ENCODE measurements at regions not wholly inside any gene's neighbourhood (a gene's known extent, or its start where the extent isn't known, plus 50 kb on each side); places are given as distances from the start of the nearest gene placed in this dataset.

DNA sequence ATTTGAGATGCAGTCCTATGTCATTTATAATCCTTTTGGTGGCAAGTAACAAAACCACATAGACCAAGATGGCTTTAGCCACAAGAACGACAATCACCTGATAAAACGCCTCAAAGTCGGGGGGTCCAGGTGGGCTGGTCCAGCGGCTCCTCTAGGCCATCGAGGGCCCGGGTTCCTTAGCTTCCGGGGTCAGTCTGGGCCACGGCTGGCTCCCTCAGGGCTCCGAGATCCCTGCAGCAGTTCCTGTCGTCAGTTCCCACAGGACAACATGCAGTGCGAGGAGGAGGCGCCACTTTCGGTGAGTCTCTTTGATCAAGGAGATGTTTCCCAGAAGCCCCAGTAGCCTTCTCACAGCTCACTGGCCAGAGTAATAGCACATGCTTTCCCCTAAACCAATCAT is 574.6 kb downstream of the AACS start:
- ChIA-PET CTCF (ENCODE audit: partially characterized antibody) (no interaction called here), POLR2A (ENCODE audit: partially characterized antibody) (no interaction called here)
- no peak overlapping the region for H4K5ac ChIP-seq (ENCODE audit: insufficient read length, low read depth, low read length)
- H2AK5ac ChIP-seq (ENCODE audit: low read depth, low read length), result no peak overlapping the region
- no peak overlapping the region for H2BK20ac ChIP-seq (ENCODE audit: low read length)
- H3K56ac ChIP-seq (replicated peaks; ENCODE audit: insufficient read length, low read depth, low read length), result no peak overlapping the region
- no peak overlapping the region for H3K14ac ChIP-seq (ENCODE audit: insufficient read length)
- H2BK5ac ChIP-seq (ENCODE audit: low read depth, low read length), result no peak overlapping the region
- H4K20me1 ChIP-seq (replicated peaks in 1 of 2; ENCODE audit: control insufficient read depth in 1 of 2, insufficient read depth in 2 of 2, low read length in 2 of 2), result no peaks in the 10 kb centered on the region
- no peak overlapping the region for H3K9ac ChIP-seq (replicated peaks in 1 of 4; ENCODE audit: extremely low read depth in 1 of 4, low read depth in 3 of 4, low read length in 3 of 4)
- no peak for FAIRE-seq
- H3K27ac ChIP-seq (ENCODE audit: low read depth, low read length), result no peak overlapping the region
- H2BK15ac ChIP-seq (ENCODE audit: low read length), result no peak overlapping the region
- H3K9me3 ChIP-seq (ENCODE audit: insufficient read depth in 2 of 2, low read depth in 1 of 2, low read length in 1 of 2), result no peaks in the 10 kb centered on the region
- no peak overlapping the region for H3K4me2 ChIP-seq (ENCODE audit: insufficient read depth in 1 of 2, low read depth in 2 of 2, low read length in 2 of 2)
- no peak overlapping the region for H2AFZ ChIP-seq (ENCODE audit: low read length)
- peaks cover 0 to 3% (median 0%) of the 10 kb centered on the region in 4 experiments; a peak in 1 of 8 replicates for H3K36me3 ChIP-seq (ENCODE audit: control insufficient read depth in 2 of 4, insufficient read depth in 4 of 4, low read length in 3 of 4)
- no peak overlapping the region for H3K18ac ChIP-seq (ENCODE audit: extremely low read depth, low read length)
- H4K8ac ChIP-seq (ENCODE audit: extremely low read depth, insufficient read depth, low read length), result no peak overlapping the region
- no peak overlapping the region for H2BK12ac ChIP-seq (ENCODE audit: low read depth, low read length)
- 95% methylated on average over 13 of the region's 13 CpGs; no CpG with 5 or more reads in 1 of the 2 experiments for WGBS, 2 experiments (ENCODE audit: extremely low coverage in 1 of 2, insufficient coverage in 1 of 2, insufficient read length in 1 of 2, insufficient replicate concordance in 2 of 2, low coverage in 1 of 2, low lambda C conversion rate in 2 of 2, missing lambda C conversion rate in 1 of 2)
- no peak overlapping the region for H3K4me3 ChIP-seq (ENCODE audit: extremely low read depth in 1 of 4, insufficient read depth in 2 of 4, low read depth in 3 of 4, low read length in 4 of 4)
- no peak overlapping the region for H2BK120ac ChIP-seq (replicated peaks; ENCODE audit: low read depth, low read length)
- no peak overlapping the region for H3K23ac ChIP-seq (ENCODE audit: insufficient read length)
- no peaks in the 10 kb centered on the region for H3K79me1 ChIP-seq (ENCODE audit: low read depth, low read length)
- DNase-seq (ENCODE audit: low read depth in 1 of 2, low spot score in 2 of 2), result no peak
- no peaks in the 10 kb centered on the region; a peak in 1 of 7 replicates for H3K4me1 ChIP-seq (replicated peaks in 1 of 4; ENCODE audit: control insufficient read depth in 3 of 4, insufficient read depth in 4 of 4, low read length in 3 of 4)
- no peaks in the 10 kb centered on the region for H3K27me3 ChIP-seq (replicated peaks in 1 of 4; ENCODE audit: control insufficient read depth in 3 of 4, extremely low read depth in 1 of 4, insufficient read depth in 3 of 4, low read length in 3 of 4)
- H3K79me2 ChIP-seq (ENCODE audit: control insufficient read depth in 1 of 2, insufficient read depth in 2 of 2, low read length in 2 of 2), result no peaks in the 10 kb centered on the region
- H4K91ac ChIP-seq (replicated peaks; ENCODE audit: insufficient read length, low read length), result no peak overlapping the region
- no peak overlapping the region for H3K4ac ChIP-seq (replicated peaks; ENCODE audit: insufficient read length, low read depth, low read length)
- no peaks in the 10 kb centered on the region for H3K23me2 ChIP-seq (ENCODE audit: low read depth, low read length)
- no peak for TF ChIP-seq FOSL1 (IDR thresholded peaks at IDR 0.05; ENCODE audit: insufficient read depth, low read depth, low read length)
- TF ChIP-seq, protein P1, sequence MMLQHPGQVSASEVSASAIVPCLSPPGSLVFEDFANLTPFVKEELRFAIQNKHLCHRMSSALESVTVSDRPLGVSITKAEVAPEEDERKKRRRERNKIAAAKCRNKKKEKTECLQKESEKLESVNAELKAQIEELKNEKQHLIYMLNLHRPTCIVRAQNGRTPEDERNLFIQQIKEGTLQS (IDR thresholded peaks at IDR 0.05; ENCODE audit: insufficient read depth, low read depth, low read length), result no peak
- no peak for TF ChIP-seq BRCA1 (IDR thresholded peaks at IDR 0.05; ENCODE audit: low read depth, low read length)
- TF ChIP-seq POU5F1 (IDR thresholded peaks at IDR 0.05; ENCODE audit: low read depth, low read length), result no peak
- TF ChIP-seq KDM4A (IDR thresholded peaks at IDR 0.05; ENCODE audit: low read depth, low read length, severe bottlenecking), result no peak
- TF ChIP-seq YY1 (IDR thresholded peaks at IDR 0.05; ENCODE audit: low read depth, low read length), result no peak
- no peak for TF ChIP-seq SIX5 (IDR thresholded peaks at IDR 0.05; ENCODE audit: low read depth, low read length)
- no peak for TF ChIP-seq POLR2A (IDR thresholded peaks at IDR 0.05; ENCODE audit: control extremely low read depth in 1 of 2, low read depth in 2 of 2, low read length in 2 of 2)
- TF ChIP-seq SIN3A (conservative IDR thresholded peaks at IDR 0.05 in 1 of 2, IDR thresholded peaks at IDR 0.05 in 1 of 2; ENCODE audit: low read depth in 1 of 2, low read length in 2 of 2), result no peak
- no peak for TF ChIP-seq SP2 (IDR thresholded peaks at IDR 0.05; ENCODE audit: low read length)
- TF ChIP-seq, protein P2, sequence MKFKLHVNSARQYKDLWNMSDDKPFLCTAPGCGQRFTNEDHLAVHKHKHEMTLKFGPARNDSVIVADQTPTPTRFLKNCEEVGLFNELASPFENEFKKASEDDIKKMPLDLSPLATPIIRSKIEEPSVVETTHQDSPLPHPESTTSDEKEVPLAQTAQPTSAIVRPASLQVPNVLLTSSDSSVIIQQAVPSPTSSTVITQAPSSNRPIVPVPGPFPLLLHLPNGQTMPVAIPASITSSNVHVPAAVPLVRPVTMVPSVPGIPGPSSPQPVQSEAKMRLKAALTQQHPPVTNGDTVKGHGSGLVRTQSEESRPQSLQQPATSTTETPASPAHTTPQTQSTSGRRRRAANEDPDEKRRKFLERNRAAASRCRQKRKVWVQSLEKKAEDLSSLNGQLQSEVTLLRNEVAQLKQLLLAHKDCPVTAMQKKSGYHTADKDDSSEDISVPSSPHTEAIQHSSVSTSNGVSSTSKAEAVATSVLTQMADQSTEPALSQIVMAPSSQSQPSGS (IDR thresholded peaks at IDR 0.05; ENCODE audit: low read length), result no peak
- no peak for TF ChIP-seq MAFK (IDR thresholded peaks at IDR 0.05; ENCODE audit: low read depth, low read length)
- no peak for TF ChIP-seq RAD21 (IDR thresholded peaks at IDR 0.05 in 1 of 2, conservative IDR thresholded peaks at IDR 0.05 in 1 of 2; ENCODE audit: low read depth in 2 of 2, low read length in 2 of 2)
